ENCODE measurements at regions not wholly inside any gene's neighbourhood (a gene's known extent, or its start where the extent isn't known, plus 50 kb on each side); places are given as distances from the start of the nearest gene placed in this dataset.
"Not testable (repeated sequence)": the region's sequence is repeated elsewhere in the genome, so short reads cannot be mapped to it uniquely, and the experiment has no call there.

DNA sequence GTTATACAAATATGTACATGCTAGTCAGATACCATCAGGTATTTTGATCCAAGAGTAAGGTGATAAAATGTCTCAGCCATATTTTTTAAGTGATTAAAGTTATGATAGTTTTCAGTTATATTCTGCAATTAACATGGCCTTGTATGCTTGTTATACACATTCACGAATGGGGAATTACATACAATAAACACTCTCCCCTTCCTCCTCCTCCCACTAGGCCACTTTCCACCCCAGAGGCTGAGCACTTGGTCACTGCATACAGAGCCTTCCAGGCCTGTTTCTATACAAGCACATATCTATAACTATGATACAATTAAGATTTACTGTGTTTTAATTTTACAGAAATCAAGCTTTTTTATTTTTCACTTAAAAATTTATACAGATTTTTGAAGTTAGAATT is 104.7 kb upstream of the PIK3R1 start:
- POLR2A ChIA-PET, result no interaction called here
- Histone ChIP-seq H3K4me3 (ENCODE audit: low read length) (no peak overlapping the region), H3K36me3 (ENCODE audit: insufficient read depth, low read length) (no peaks in the 10 kb centered on the region), H3K9me3 (ENCODE audit: low read length) (no peaks in the 10 kb centered on the region), H3K27ac (ENCODE audit: low read depth, low read length) (no peak overlapping the region), H3K27me3 (ENCODE audit: insufficient read depth, low read length, poor library complexity, severe bottlenecking) (no peaks in the 10 kb centered on the region), H3K4me1 (ENCODE audit: insufficient read depth, low read length) (no peaks in the 10 kb centered on the region)
- Mint-ChIP-seq H3K27ac (peak overlapping the region in 1 of 8 donors; percentile 14), H3K9me3 (peaks cover 0 to 5% (median 3%) of the 10 kb centered on the region in 5 donors), H3K36me3 (peaks cover 0 to 3% (median 0%) of the 10 kb centered on the region in 3 donors), H3K4me3 (no peak overlapping the region), H3K4me1 (no peaks in the 10 kb centered on the region), H3K27me3 (peaks cover 6 to 9% of the 10 kb centered on the region in 2 donors)
- DNase-seq, result no peak
- CTCF ChIA-PET, result no interaction called here

GRCh38 chr5:68110264-68110663 is 105.3 kb upstream of the PIK3R1 start:
- ChIA-PET POLR2A (no interaction called here), CTCF (no interaction called here)
- H3K36me3 ChIP-seq (ENCODE audit: insufficient read depth, low read length), result no peaks in the 10 kb centered on the region
- H3K27ac Mint-ChIP-seq, result no peak overlapping the region
- H3K27me3 ChIP-seq (ENCODE audit: insufficient read depth, low read length, poor library complexity, severe bottlenecking), result no peaks in the 10 kb centered on the region
- no peaks in the 10 kb centered on the region for H3K4me1 Mint-ChIP-seq
- peaks cover 0 to 8% (median 0%) of the 10 kb centered on the region in 3 donors for H3K36me3 Mint-ChIP-seq
- H3K9me3 ChIP-seq (ENCODE audit: low read length), result no peaks in the 10 kb centered on the region
- H3K9me3 Mint-ChIP-seq, result peaks cover 0 to 5% (median 3%) of the 10 kb centered on the region in 5 donors
- no peak overlapping the region for H3K27ac ChIP-seq (ENCODE audit: low read depth, low read length)
- no peaks in the 10 kb centered on the region for H3K4me1 ChIP-seq (ENCODE audit: insufficient read depth, low read length)
- H3K4me3 Mint-ChIP-seq, result no peak overlapping the region
- DNase-seq, result no peak
- no peak overlapping the region for H3K4me3 ChIP-seq (ENCODE audit: low read length)
- peaks cover 6 to 7% of the 10 kb centered on the region in 2 donors for H3K27me3 Mint-ChIP-seq

DNA sequence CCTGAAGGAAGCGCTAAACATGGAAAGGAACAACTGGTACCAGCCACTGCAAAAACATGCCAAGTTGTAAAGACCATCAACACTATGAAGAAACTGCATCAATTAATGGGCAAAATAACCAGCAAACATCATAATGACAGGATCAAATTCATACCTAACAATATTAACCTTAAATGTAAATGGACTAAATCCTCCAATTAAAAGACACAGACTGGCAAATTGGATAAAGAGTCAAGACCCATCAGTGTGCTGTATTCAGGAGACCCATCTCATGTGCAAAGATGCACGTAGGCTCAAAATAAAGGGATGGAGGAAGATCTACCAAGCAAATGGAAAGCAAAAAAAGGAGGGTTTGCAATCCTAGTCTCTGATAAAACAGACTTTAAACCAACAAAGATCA is 111.3 kb upstream of the PIK3R1 start:
- POLR2A ChIA-PET; H3K27ac ChIP-seq (ENCODE audit: low read depth, low read length); H3K4me3 Mint-ChIP-seq; H3K4me1 ChIP-seq (ENCODE audit: insufficient read depth, low read length); H3K27me3 ChIP-seq (ENCODE audit: insufficient read depth, low read length, poor library complexity, severe bottlenecking); H3K27ac Mint-ChIP-seq; DNase-seq; H3K4me1 Mint-ChIP-seq; H3K4me3 ChIP-seq (ENCODE audit: low read length); H3K9me3 ChIP-seq (ENCODE audit: low read length); H3K36me3 ChIP-seq (ENCODE audit: insufficient read depth, low read length); CTCF ChIA-PET: not testable (repeated sequence)
- Mint-ChIP-seq H3K36me3 (peaks cover 0 to 28% (median 2%) of the 10 kb centered on the region in 3 donors), H3K27me3 (peaks cover 6 to 18% of the 10 kb centered on the region in 2 donors), H3K9me3 (peaks cover 0 to 19% (median 8%) of the 10 kb centered on the region in 5 donors)

DNA sequence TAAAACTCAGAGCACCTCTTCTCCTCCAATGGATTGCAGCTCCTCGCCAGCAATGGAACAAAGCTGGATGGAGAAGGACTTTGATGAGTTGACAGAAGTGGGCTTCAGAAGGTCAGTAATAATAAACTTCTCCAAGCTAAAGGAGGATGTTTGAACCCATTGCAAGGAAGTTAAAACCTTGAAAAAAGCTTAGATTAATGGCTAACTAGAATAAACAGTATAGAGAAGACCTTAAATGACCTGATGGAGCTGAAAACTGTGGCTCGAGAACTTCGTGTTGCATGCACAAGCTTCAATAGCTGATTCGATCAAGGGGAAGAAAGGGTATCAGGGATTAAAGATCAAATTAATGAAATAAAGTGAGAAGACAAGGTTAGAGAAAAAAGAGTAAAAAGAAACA is 112.3 kb upstream of the PIK3R1 start:
- H3K27ac Mint-ChIP-seq; H3K4me1 ChIP-seq (ENCODE audit: insufficient read depth, low read length); H3K4me3 Mint-ChIP-seq; POLR2A ChIA-PET; H3K36me3 ChIP-seq (ENCODE audit: insufficient read depth, low read length); DNase-seq; H3K27ac ChIP-seq (ENCODE audit: low read depth, low read length); H3K27me3 ChIP-seq (ENCODE audit: insufficient read depth, low read length, poor library complexity, severe bottlenecking); CTCF ChIA-PET; H3K9me3 ChIP-seq (ENCODE audit: low read length); H3K4me1 Mint-ChIP-seq; H3K4me3 ChIP-seq (ENCODE audit: low read length): not testable (repeated sequence)
- peaks cover 0 to 32% (median 2%) of the 10 kb centered on the region in 3 donors for H3K36me3 Mint-ChIP-seq
- H3K27me3 Mint-ChIP-seq, result peaks cover 6 to 18% of the 10 kb centered on the region in 2 donors
- H3K9me3 Mint-ChIP-seq, result peaks cover 0 to 18% (median 10%) of the 10 kb centered on the region in 5 donors

- H3K4me3 Mint-ChIP-seq, result no peak overlapping the region
- H3K4me1 ChIP-seq (ENCODE audit: insufficient read depth, low read length), result no peaks in the 10 kb centered on the region
- no peak overlapping the region for H3K4me3 ChIP-seq (ENCODE audit: low read length)
- no peaks in the 10 kb centered on the region for H3K36me3 ChIP-seq (ENCODE audit: insufficient read depth, low read length)
- peaks cover 0 to 24% (median 0%) of the 10 kb centered on the region in 3 donors for H3K36me3 Mint-ChIP-seq
- no peaks in the 10 kb centered on the region for H3K4me1 Mint-ChIP-seq
- no peak for DNase-seq
- H3K9me3 ChIP-seq (ENCODE audit: low read length), result no peaks in the 10 kb centered on the region
- no peak overlapping the region for H3K27ac Mint-ChIP-seq
- no peak overlapping the region for H3K27ac ChIP-seq (ENCODE audit: low read depth, low read length)
- POLR2A ChIA-PET, result no interaction called here
- H3K27me3 Mint-ChIP-seq, result peaks cover 1 to 11% of the 10 kb centered on the region in 2 donors
- CTCF ChIA-PET, result no interaction called here
- no peaks in the 10 kb centered on the region for H3K27me3 ChIP-seq (ENCODE audit: insufficient read depth, low read length, poor library complexity, severe bottlenecking)
- peaks cover 0 to 11% (median 7%) of the 10 kb centered on the region in 5 donors for H3K9me3 Mint-ChIP-seq
Measured at GRCh38 chr5:68099327-68099726, 116.2 kb upstream of the PIK3R1 start.

- Histone ChIP-seq H3K27ac (ENCODE audit: low read depth, low read length) (no peak overlapping the region), H3K9me3 (ENCODE audit: low read length) (no peaks in the 10 kb centered on the region), H3K36me3 (ENCODE audit: insufficient read depth, low read length) (no peaks in the 10 kb centered on the region), H3K4me3 (ENCODE audit: low read length) (no peak overlapping the region), H3K27me3 (ENCODE audit: insufficient read depth, low read length, poor library complexity, severe bottlenecking) (no peaks in the 10 kb centered on the region), H3K4me1 (ENCODE audit: insufficient read depth, low read length) (no peaks in the 10 kb centered on the region)
- DNase-seq, result no peak
- ChIA-PET POLR2A (no interaction called here), CTCF (no interaction called here)
- peaks cover 0 to 8% of the 10 kb centered on the region in 2 donors for H3K27me3 Mint-ChIP-seq
- peaks cover 0 to 6% (median 0%) of the 10 kb centered on the region in 5 donors for H3K9me3 Mint-ChIP-seq
- H3K36me3 Mint-ChIP-seq, result peaks cover 0 to 6% (median 0%) of the 10 kb centered on the region in 3 donors
- no peak overlapping the region for H3K27ac Mint-ChIP-seq
- no peak overlapping the region for H3K4me3 Mint-ChIP-seq
- no peaks in the 10 kb centered on the region for H3K4me1 Mint-ChIP-seq
Measured at GRCh38 chr5:68093455-68094159, 121.9 kb upstream of the PIK3R1 start.

GRCh38 chr5:68088302-68088701 is 127.3 kb upstream of the PIK3R1 start:
- no peaks in the 10 kb centered on the region for H3K27me3 ChIP-seq (ENCODE audit: insufficient read depth, low read length, poor library complexity, severe bottlenecking)
- H3K4me3 ChIP-seq (ENCODE audit: low read length), result no peak overlapping the region
- no peak overlapping the region for H3K27ac ChIP-seq (ENCODE audit: low read depth, low read length)
- CTCF ChIA-PET, result no interaction called here
- no peaks in the 10 kb centered on the region for H3K9me3 ChIP-seq (ENCODE audit: low read length)
- POLR2A ChIA-PET, result no interaction called here
- no peak overlapping the region for H3K4me3 Mint-ChIP-seq
- peak overlapping the region in 1 of 8 donors; percentile 12 for H3K27ac Mint-ChIP-seq
- no peaks in the 10 kb centered on the region for H3K4me1 Mint-ChIP-seq
- no peaks in the 10 kb centered on the region for H3K4me1 ChIP-seq (ENCODE audit: insufficient read depth, low read length)
- DNase-seq, result no peak
- no peaks in the 10 kb centered on the region for H3K36me3 ChIP-seq (ENCODE audit: insufficient read depth, low read length)
- H3K9me3 Mint-ChIP-seq, result no peaks in the 10 kb centered on the region
- peaks cover 0 to 2% (median 0%) of the 10 kb centered on the region in 3 donors for H3K36me3 Mint-ChIP-seq
- peaks cover 5 to 13% of the 10 kb centered on the region in 2 donors for H3K27me3 Mint-ChIP-seq

- CTCF ChIA-PET, result no interaction called here
- no peaks in the 10 kb centered on the region for H3K4me1 ChIP-seq (ENCODE audit: insufficient read depth, low read length)
Measured at GRCh38 chr5:68087866-68088265, 127.7 kb upstream of the PIK3R1 start.

More at GRCh38 chr5:68087866-68088265, 127.7 kb upstream of the PIK3R1 start:
- Histone ChIP-seq H3K4me3 (ENCODE audit: low read length) (no peak overlapping the region), H3K9me3 (ENCODE audit: low read length) (no peaks in the 10 kb centered on the region), H3K27me3 (ENCODE audit: insufficient read depth, low read length, poor library complexity, severe bottlenecking) (no peaks in the 10 kb centered on the region), H3K36me3 (ENCODE audit: insufficient read depth, low read length) (no peaks in the 10 kb centered on the region), H3K27ac (ENCODE audit: low read depth, low read length) (no peak overlapping the region)
- Mint-ChIP-seq H3K27me3 (peaks cover 5 to 16% of the 10 kb centered on the region in 2 donors), H3K4me1 (no peaks in the 10 kb centered on the region), H3K4me3 (no peak overlapping the region), H3K36me3 (peaks cover 0 to 2% (median 0%) of the 10 kb centered on the region in 3 donors), H3K27ac (no peak overlapping the region), H3K9me3 (no peaks in the 10 kb centered on the region)
- DNase-seq, result no peak
- POLR2A ChIA-PET, result no interaction called here

All from CD8-positive, alpha-beta memory T cell (primary cell).